ENCODE measurements at regions not wholly inside any gene's neighbourhood (a gene's known extent, or its start where the extent isn't known, plus 50 kb on each side); places are given as distances from the start of the nearest gene placed in this dataset.
"Not testable (repeated sequence)": the region's sequence is repeated elsewhere in the genome, so short reads cannot be mapped to it uniquely, and the experiment has no call there.

- no peak for DNase-seq (ENCODE audit: low read depth)
- no peak for TF ChIP-seq MYC (IDR thresholded peaks at IDR 0.05; ENCODE audit: low read depth, low read length)
- TF ChIP-seq MAX (IDR thresholded peaks at IDR 0.05; ENCODE audit: low read depth, low read length): no peak
- TF ChIP-seq POLR2A (IDR thresholded peaks at IDR 0.05; ENCODE audit: extremely low read depth, insufficient read length): no peak
- no peak for TF ChIP-seq CTCF (IDR thresholded peaks at IDR 0.05; ENCODE audit: low read depth, low read length)
- H3K4me3 ChIP-seq (ENCODE audit: low read depth, low read length): no peak overlapping the region
These were observed 135.4 kb downstream of the HAUS1 start for GRCh38 chr18:46239549-46239948.

- no peak for DNase-seq (ENCODE audit: low read depth)
- no peak for TF ChIP-seq MAX (IDR thresholded peaks at IDR 0.05; ENCODE audit: low read depth, low read length)
- no peak for TF ChIP-seq MYC (IDR thresholded peaks at IDR 0.05; ENCODE audit: low read depth, low read length)
- TF ChIP-seq POLR2A (IDR thresholded peaks at IDR 0.05; ENCODE audit: extremely low read depth, insufficient read length): no peak
- TF ChIP-seq CTCF (IDR thresholded peaks at IDR 0.05; ENCODE audit: low read depth, low read length): no peak
- no peak overlapping the region for H3K4me3 ChIP-seq (ENCODE audit: low read depth, low read length)
These were observed 135.8 kb downstream of the HAUS1 start for GRCh38 chr18:46239998-46240397.

- DNase-seq (ENCODE audit: low read depth); H3K4me3 ChIP-seq (ENCODE audit: low read depth, low read length): not testable (repeated sequence)
These were observed 137.2 kb downstream of the HAUS1 start for GRCh38 chr18:46241393-46241792.

GRCh38 chr18:46242183-46242582 lies 138.0 kb downstream of the HAUS1 start:
- no peak for TF ChIP-seq MAX (IDR thresholded peaks at IDR 0.05; ENCODE audit: low read depth, low read length)
- no peak overlapping the region for H3K4me3 ChIP-seq (ENCODE audit: low read depth, low read length)
- DNase-seq (ENCODE audit: low read depth): no peak

- no peak for TF ChIP-seq CTCF (IDR thresholded peaks at IDR 0.05; ENCODE audit: low read depth, low read length)
- no peak for TF ChIP-seq POLR2A (IDR thresholded peaks at IDR 0.05; ENCODE audit: extremely low read depth, insufficient read length)
- no peak for TF ChIP-seq MYC (IDR thresholded peaks at IDR 0.05; ENCODE audit: low read depth, low read length)
- TF ChIP-seq MAX (IDR thresholded peaks at IDR 0.05; ENCODE audit: low read depth, low read length): no peak
- DNase-seq (ENCODE audit: low read depth): no peak
- H3K4me3 ChIP-seq (ENCODE audit: low read depth, low read length): no peak overlapping the region
These were observed 138.9 kb downstream of the HAUS1 start for GRCh38 chr18:46243095-46243494.

GRCh38 chr18:46243673-46244072 lies 139.5 kb downstream of the HAUS1 start:
- H3K4me3 ChIP-seq (ENCODE audit: low read depth, low read length): no peak overlapping the region
- TF ChIP-seq POLR2A (IDR thresholded peaks at IDR 0.05; ENCODE audit: extremely low read depth, insufficient read length): no peak
- DNase-seq (ENCODE audit: low read depth): no peak

GRCh38 chr18:46246101-46246500 lies 141.9 kb downstream of the HAUS1 start:
- no peak for DNase-seq (ENCODE audit: low read depth)
- no peak for TF ChIP-seq MAX (IDR thresholded peaks at IDR 0.05; ENCODE audit: low read depth, low read length)
- TF ChIP-seq CTCF (IDR thresholded peaks at IDR 0.05; ENCODE audit: low read depth, low read length): no peak
- TF ChIP-seq MYC (IDR thresholded peaks at IDR 0.05; ENCODE audit: low read depth, low read length): no peak
- TF ChIP-seq POLR2A (IDR thresholded peaks at IDR 0.05; ENCODE audit: extremely low read depth, insufficient read length): no peak

More at GRCh38 chr18:46246101-46246500, 141.9 kb downstream of the HAUS1 start:
- H3K4me3 ChIP-seq (ENCODE audit: low read depth, low read length): no peak overlapping the region
